HG02588 (cell line): ENCODE measurements at regions not wholly inside any gene's neighbourhood (a gene's known extent, or its start where the extent isn't known, plus 50 kb on each side); places are given as distances from the start of the nearest gene placed in this dataset.
"Not testable (repeated sequence)": the region's sequence is repeated elsewhere in the genome, so short reads cannot be mapped to it uniquely, and the experiment has no call there.

Experiments
- ATAC-seq: cut with Tn5 transposase; IDR thresholded peaks from one replicate; pipeline ENCODE4 v1.9.1; 2021; ENCODE audit warnings: mild to moderate bottlenecking, moderate library complexity; ENCODE audit not compliant: unreplicated experiment

GRCh38 chr9:107592424-107592823, 102.9 kb upstream of the KLF4 start:
- ATAC-seq, result no peak

- no peak for ATAC-seq
Measured at GRCh38 chr9:107591781-107592180, 102.2 kb upstream of the KLF4 start.

DNA sequence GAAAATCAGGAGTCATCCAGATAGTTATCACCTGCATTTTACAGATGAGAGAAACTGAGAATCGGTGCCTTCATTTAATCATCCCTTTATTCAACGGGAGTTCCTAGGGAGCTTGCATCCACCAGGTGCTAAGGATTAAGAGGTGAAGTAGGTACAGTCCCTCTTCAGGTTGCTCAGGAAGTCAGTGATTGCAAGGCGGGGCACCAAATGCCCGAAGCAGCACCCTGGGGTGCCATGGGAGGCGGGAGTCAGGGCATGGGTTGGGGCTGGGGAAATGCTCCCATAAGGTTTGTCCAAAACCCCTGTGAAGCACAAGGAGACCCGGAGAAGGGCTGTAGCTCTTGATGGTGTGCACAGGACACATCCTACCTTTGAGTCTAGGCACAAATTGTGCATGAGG, 98.8 kb upstream of the KLF4 start:
- ATAC-seq, result no peak

DNA sequence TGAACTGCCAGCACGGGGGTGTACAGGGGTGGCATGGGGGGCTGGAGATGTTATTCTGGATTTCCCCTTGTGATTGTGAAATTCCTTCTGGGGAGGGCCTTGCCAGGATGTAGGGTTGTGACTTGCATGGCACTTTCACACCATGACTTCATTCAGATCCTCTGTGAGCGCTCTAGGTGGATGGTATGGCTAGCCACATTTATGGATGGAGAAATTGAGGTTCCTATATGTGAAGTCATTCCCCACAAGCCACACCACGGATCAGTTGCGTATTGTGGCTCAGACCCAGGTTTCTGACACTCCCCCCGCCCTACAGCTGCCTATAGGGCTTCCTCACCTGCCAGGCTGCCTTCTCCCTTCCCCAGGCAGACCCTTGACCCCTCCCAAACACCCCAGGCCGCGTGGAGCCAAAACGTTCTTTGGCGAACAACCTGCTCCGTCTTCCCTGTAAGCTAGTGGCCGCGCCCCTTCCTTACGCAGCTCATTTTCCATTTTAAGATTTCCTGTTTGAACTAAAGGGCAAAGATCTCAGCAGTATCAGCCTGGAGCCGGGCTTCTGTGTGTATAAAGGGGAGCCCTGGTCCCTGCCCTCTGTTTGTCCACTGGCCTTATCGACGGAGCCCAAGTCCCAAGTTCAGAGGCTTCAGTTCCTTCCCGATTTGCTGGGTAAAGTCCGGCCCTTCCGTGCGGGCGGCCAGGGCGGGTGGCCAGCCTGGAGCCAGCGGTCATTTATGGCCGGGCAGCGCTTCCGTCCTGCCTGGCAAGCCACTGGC, 97.8 kb upstream of the KLF4 start:
- no peak for ATAC-seq

GRCh38 chr9:107586493-107586892, 96.9 kb upstream of the KLF4 start:
- ATAC-seq, result no peak

DNA sequence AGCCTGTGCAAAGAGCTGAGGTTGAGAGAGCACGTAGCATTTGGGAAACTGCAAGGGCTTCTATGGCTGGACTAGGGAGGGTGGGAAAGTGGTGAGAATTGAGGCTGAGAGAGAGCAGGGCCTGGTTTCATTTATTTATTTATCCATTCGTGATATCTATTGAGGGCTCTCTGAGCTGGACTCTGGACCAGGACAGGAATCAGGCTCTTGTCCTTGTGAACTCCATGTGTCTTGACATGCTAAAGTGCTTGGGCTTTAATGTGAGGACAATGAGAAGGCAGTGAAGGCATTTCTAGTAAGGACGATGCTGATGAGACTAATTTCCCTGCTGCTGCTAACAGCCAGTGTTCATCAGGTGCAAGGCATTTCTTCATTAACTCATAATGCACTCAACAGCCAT, 95.9 kb upstream of the KLF4 start:
- no peak for ATAC-seq

- no peak for ATAC-seq
Measured at GRCh38 chr9:107584944-107585343, 95.4 kb upstream of the KLF4 start.

- ATAC-seq, result no peak
Measured at GRCh38 chr9:107584186-107584585, 94.6 kb upstream of the KLF4 start.

GRCh38 chr9:107577140-107577776, 87.7 kb upstream of the KLF4 start:
- ATAC-seq, result no peak

DNA sequence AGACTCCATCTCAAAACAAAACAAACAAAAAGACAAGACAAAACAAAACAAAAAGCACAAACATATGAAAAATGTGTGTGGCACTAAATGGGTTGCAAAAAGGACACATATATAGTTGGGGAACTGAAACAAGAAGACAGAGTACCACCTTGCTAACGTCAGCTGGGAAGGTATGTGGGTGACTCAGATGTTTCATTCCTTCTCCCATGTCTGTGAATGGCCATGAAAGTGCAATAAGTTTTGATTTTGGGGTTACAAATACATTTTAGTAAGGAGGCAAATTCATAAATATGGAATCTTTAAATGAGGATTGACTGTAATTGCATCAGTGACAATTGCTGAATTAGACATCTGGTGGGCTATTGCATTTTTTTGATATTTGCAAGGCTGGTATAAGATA, 81.6 kb upstream of the KLF4 start:
- ATAC-seq, result no peak

DNA sequence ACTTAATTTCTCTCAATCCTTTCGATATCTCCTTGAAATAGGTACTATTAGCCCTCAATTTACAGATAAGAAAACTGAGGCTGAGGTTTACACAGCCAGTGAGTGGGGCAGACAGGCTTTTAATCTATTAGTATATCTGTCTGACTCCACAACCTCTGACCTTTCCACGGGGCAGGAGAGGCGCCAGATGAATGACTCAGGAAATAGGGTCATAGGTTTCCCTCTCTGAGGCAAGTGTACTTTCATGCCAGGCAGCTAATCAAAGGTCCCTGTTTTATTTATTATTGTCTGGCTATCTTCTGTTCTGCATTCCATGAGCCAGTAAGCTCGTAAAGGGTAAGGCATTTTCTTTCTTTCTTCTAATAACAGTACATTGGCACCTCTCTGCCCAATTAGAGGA, 79.6 kb upstream of the KLF4 start:
- no peak for ATAC-seq

- not testable (repeated sequence) for ATAC-seq
Measured at GRCh38 chr9:107568406-107568805, 78.8 kb upstream of the KLF4 start.

- ATAC-seq, result no peak
Measured at GRCh38 chr9:107567462-107567861, 77.9 kb upstream of the KLF4 start.

DNA sequence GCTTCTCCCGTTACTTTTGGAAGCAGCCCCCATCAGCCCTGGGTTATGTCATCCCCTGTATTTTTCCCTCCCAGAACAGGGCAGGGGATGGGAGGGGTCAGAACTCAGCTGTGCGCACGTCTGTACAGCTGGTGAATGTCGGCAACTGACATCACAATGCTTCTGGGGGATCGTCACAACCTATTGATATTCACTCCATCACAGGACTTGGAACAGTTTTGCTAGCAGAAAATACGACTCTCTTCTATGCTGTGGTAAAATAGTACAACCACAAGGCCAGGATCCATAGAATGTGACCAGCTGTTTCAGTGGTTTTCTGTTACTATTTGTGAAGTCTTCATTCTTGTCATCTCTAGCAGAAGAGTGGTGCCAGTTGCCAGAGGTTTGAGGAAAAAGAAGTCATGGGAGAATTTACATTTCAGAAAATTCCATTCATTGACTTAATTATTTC, 77.1 kb upstream of the KLF4 start:
- no peak for ATAC-seq

DNA sequence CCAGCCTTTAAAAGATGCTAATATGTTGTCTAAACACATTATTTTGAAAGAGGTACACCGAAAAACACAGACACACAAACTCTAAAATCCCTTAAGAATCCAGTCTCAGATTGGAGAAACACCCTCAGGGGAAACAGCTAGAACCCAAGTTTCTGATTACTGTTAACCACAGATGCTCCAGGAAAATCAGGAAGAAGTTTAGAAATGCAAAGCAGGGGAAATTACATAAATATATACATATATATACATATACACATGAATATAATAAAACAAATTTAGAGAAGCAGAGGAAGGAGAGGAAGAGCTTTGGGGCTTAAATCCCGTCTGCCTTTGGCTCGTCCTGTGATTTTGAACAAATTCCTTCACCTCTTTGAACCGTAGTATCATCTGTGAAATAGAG, 73.2 kb upstream of the KLF4 start:
- ATAC-seq, result no peak

- ATAC-seq, result no peak
Measured at GRCh38 chr9:107559494-107560086, 70.0 kb upstream of the KLF4 start.

DNA sequence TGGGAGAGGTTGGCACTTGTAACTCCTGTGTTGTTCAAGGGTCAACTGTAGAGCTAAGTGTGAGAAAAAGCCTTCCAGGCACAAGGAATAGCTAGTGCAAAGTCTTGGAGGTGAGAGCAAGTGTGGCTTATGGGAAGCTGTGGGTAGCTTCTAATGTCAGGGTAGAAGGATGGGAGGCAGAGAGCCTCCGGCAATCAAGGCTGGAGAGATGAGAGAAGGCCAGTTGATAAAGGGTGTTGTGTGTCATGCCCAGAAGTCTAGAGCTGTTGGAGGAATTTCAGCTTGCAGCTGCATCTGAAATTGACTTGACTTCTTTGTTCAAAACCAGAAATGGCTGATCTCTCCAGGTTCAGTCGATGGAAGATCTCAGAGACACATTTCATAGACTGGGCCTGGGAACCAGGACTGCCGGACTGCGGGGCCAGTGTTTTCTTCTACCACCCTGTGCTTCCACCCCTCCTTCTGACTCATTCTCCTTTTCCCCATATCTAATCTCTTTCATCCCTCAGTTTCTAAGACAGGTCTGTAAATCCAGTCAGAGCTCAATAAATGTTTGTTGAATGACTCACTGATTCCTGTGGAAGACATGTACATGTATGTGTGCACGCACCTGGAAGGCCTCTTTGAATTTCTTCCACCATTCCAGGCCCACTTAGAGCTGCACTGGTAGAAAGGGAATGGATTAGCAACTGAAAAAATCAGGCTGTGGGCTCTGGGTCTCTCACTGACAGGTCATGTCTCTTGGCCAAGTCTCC, 67.8 kb upstream of the KLF4 start:
- no peak for ATAC-seq

- ATAC-seq, result no peak
Measured at GRCh38 chr9:107554636-107555035, 65.1 kb upstream of the KLF4 start.

- ATAC-seq, result no peak
Measured at GRCh38 chr9:107548298-107549142, 59.0 kb upstream of the KLF4 start.

DNA sequence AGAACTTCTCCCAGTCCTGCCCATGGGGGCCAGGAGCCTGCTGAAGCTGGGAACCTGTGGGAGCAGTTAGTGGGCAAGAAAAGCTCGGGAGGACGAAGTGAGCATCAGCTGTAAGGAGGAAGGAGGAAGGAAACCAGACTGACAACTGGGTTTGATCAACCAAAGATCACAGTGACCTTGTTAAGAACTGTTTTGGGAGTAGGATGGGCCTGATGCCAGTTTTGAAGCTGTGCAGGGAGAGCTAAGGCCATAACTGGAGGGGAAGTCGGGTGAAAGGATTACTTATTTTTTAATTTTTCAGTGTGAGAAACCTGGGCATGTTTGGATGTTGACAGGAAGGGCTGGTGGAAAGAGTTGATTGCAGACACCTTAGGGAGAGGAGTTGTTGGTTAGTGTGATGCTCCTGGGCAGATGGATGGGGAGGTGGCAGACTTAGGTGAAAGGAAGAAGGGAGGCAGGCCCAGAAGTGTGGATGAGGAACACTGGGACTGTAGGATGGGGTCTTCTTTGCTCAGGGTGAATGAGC, 58.3 kb upstream of the KLF4 start:
- no peak for ATAC-seq
